Upper lobe of left lung (tissue), 4 donors: ENCODE measurements at regions not wholly inside any gene's neighbourhood (a gene's known extent, or its start where the extent isn't known, plus 50 kb on each side); places are given as distances from the start of the nearest gene placed in this dataset.

Experiments used
- CTCF ChIP-seq, 6 experiments: fragments of 450-650 bp in 4 of 6; fragments of 200-600 bp in 2 of 6; sonication (generic) in 2 of 6; IDR thresholded peaks; one replicate each; pipeline ENCODE4 v1.5.1; 2016 to 2019; ENCODE audit warnings: antibody characterized with exemption in 6 of 6
- EP300 ChIP-seq, 4 donors: sonication (generic); formaldehyde crosslinking; IDR thresholded peaks; one replicate each; pipeline ENCODE4 v1.5.1; 2017; ENCODE audit warnings: antibody characterized with exemption in 4 of 4, control low read depth in 2 of 4
- POLR2A ChIP-seq, 4 donors: fragments of 450-650 bp; IDR thresholded peaks; one replicate each; pipeline ENCODE4 v1.5.1; 2016 to 2017; ENCODE audit warnings: antibody characterized with exemption in 4 of 4, mild to moderate bottlenecking in 2 of 4

GRCh38 chr7:116324582-116324981, 114.2 kb downstream of the TES start:
- TF ChIP-seq CTCF (IDR thresholded peaks at IDR 0.05) (no peak), POLR2A (IDR thresholded peaks at IDR 0.05) (no peak), EP300 (IDR thresholded peaks at IDR 0.05) (no peak)
